Lower lobe of right lung (tissue), 2 donors: ENCODE measurements at regions not wholly inside any gene's neighbourhood (a gene's known extent, or its start where the extent isn't known, plus 50 kb on each side); places are given as distances from the start of the nearest gene placed in this dataset.

Experiments
- ATAC-seq, 2 donors: fragments of 200-7000 bp; cut with Tn5 transposase; one replicate each; pipeline ENCODE4 v1.9.1; 2020 to 2022; ENCODE audit warnings: mild to moderate bottlenecking in 2 of 2, moderate library complexity in 2 of 2
- DNase-seq: peaks from one replicate; pipeline ENCODE4 v3.0.0-alpha.2; 2020
- H3K27ac ChIP-seq: fragments of 200-600 bp; one replicate; pipeline ENCODE4 v1.8.0; 2022
- H3K27me3 ChIP-seq: fragments of 200-600 bp; one replicate; pipeline ENCODE4 v1.8.0; 2022; ENCODE audit warnings: low read depth
- H3K36me3 ChIP-seq: fragments of 200-600 bp; one replicate; pipeline ENCODE4 v1.8.0; 2022; ENCODE audit warnings: mild to moderate bottlenecking
- H3K4me1 ChIP-seq: fragments of 200-600 bp; one replicate; pipeline ENCODE4 v1.8.0; 2022
- H3K4me3 ChIP-seq: fragments of 200-600 bp; one replicate; pipeline ENCODE4 v1.8.0; 2022; ENCODE audit warnings: mild to moderate bottlenecking
- H3K9me3 ChIP-seq: fragments of 200-600 bp; one replicate; pipeline ENCODE4 v1.8.0; 2022
- intact Hi-C: fragments of 100-400 bp; cut with DNase I; formaldehyde crosslinking; loops from one replicate; pipeline ENCODE4 v1.11.0; 2022
- TF ChIP-seq, protein P1 (sequence below): fragments of 200-600 bp; IDR thresholded peaks from one replicate; pipeline ENCODE4 v1.8.0; 2022; ENCODE audit warnings: antibody characterized with exemption, mild to moderate bottlenecking
- donor health status: DM: no; HTN: yes; CAD: no; lungs with severe emphysema.

DNA sequence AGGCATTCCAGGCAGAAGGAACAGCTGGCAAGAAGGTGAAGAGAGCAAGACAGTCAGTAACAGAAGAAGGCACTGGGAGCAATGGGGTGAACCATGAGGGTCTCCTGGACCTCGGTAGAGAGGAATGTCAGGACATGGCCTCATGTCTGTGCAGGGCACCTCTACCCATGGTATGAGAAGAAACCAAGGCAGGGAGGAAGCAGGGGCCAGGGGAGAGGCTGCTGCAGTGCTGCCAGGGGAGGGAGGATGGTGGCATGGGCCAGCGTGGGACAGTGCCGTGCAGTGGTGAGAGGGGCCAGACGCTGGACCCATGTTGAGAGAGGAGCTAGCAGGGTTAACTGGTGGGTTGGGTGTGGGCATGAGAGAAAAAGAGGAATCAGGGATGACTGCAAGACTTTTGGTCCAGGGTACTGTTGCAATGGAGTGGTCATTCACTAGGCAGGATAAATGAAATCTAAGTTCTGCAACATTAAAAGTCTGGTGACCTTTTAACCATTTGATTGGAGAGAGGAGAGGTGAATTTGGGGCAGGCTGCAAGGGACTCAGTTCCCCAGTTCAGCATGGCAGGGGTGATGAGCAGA, 577.6 kb downstream of the MATN1 start:
- ATAC-seq (peak; percentile 59), DNase-seq (no peak)
- H3K4me3 ChIP-seq, result no peak overlapping the region
- no peak overlapping the region for H3K27ac ChIP-seq
- H3K4me1 ChIP-seq, result no peaks in the 10 kb centered on the region
- peaks cover 4% of the 10 kb centered on the region for H3K9me3 ChIP-seq
- TF ChIP-seq, protein P1, sequence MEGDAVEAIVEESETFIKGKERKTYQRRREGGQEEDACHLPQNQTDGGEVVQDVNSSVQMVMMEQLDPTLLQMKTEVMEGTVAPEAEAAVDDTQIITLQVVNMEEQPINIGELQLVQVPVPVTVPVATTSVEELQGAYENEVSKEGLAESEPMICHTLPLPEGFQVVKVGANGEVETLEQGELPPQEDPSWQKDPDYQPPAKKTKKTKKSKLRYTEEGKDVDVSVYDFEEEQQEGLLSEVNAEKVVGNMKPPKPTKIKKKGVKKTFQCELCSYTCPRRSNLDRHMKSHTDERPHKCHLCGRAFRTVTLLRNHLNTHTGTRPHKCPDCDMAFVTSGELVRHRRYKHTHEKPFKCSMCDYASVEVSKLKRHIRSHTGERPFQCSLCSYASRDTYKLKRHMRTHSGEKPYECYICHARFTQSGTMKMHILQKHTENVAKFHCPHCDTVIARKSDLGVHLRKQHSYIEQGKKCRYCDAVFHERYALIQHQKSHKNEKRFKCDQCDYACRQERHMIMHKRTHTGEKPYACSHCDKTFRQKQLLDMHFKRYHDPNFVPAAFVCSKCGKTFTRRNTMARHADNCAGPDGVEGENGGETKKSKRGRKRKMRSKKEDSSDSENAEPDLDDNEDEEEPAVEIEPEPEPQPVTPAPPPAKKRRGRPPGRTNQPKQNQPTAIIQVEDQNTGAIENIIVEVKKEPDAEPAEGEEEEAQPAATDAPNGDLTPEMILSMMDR, result no peak
- H3K27me3 ChIP-seq, result peaks cover 16% of the 10 kb centered on the region
- no peaks in the 10 kb centered on the region for H3K36me3 ChIP-seq
- intact Hi-C loops, result no loop called here

DNA sequence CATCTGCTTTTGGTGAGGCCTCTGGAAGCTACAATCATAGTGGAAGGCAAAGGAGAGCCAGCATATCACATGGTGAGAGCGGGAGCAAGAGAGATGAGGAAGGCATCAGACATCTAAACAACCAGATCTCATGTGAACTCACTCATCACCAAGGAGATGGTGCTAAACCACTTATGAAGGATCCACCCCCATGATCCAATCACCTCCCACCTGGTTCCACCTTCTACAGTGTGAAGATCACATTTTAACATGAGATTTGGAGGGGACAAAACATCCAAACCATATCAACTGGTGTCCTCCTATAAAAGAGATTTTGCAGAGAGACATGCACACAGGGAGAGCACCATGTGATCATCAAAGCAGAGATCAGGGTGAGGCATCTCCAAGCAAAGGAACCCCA, 578.6 kb downstream of the MATN1 start:
- H3K27me3 ChIP-seq, result peaks cover 16% of the 10 kb centered on the region
- H3K9me3 ChIP-seq, result peaks cover 4% of the 10 kb centered on the region
- no peaks in the 10 kb centered on the region for H3K36me3 ChIP-seq
- H3K4me3 ChIP-seq, result no peak overlapping the region
- H3K27ac ChIP-seq, result no peak overlapping the region
- H3K4me1 ChIP-seq, result no peaks in the 10 kb centered on the region
- TF ChIP-seq, protein P1, result no peak
- intact Hi-C loops, result no loop called here
- DNase-seq (no peak), ATAC-seq (no peak)

DNA sequence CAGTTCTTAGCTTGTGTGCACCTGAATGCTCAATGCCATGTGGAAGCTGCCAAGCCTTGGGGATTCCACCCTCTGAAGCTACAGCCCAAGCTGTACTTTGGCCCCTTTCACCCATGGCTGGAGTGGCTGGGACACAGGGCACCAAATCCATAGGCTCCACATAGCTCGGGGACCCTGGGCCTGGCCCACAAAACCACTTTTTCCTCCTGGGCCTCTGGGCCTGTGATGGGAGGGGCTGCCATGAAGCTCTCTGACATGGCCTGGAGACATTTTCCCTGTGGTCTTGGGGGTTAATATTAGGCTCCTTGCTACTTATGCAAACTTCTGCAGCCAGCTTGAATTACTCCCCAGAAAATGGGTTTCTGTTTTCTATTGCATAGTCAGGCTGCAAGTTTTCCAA, 579.9 kb downstream of the MATN1 start:
- ATAC-seq (no peak), DNase-seq (no peak)
- Histone ChIP-seq H3K4me1 (no peaks in the 10 kb centered on the region), H3K36me3 (no peaks in the 10 kb centered on the region), H3K27ac (no peak overlapping the region), H3K27me3 (peaks cover 16% of the 10 kb centered on the region), H3K9me3 (peaks cover 4% of the 10 kb centered on the region), H3K4me3 (no peak overlapping the region)
- intact Hi-C loops, result no loop called here
- TF ChIP-seq, protein P1, result no peak

DNA sequence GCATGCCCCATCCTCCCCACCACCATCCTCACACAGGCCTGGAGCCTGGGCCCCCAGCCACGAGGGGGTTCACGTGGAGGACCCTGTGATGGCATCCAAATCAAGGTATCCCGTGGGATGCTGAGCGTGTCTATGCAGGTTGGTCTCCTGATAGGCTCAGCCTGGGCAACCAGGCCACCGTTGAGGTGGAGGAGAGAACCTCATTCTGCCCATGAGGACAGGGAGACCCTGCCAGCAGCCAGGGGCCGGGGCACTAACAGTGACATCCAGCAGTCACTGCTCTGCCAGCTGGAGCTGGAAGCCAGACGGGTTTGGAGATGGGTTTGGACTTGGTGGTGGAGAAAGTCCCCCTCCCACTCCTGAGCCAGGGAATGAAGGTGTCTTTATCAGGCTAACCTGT, 582.8 kb downstream of the MATN1 start:
- Histone ChIP-seq H3K27me3 (peaks cover 9% of the 10 kb centered on the region), H3K4me3 (no peak overlapping the region), H3K4me1 (no peaks in the 10 kb centered on the region), H3K9me3 (peaks cover 4% of the 10 kb centered on the region), H3K36me3 (no peaks in the 10 kb centered on the region), H3K27ac (no peak overlapping the region)
- DNase-seq, result no peak
- TF ChIP-seq, protein P1, result no peak
- no peak for ATAC-seq
- intact Hi-C loops, result no loop called here

DNA sequence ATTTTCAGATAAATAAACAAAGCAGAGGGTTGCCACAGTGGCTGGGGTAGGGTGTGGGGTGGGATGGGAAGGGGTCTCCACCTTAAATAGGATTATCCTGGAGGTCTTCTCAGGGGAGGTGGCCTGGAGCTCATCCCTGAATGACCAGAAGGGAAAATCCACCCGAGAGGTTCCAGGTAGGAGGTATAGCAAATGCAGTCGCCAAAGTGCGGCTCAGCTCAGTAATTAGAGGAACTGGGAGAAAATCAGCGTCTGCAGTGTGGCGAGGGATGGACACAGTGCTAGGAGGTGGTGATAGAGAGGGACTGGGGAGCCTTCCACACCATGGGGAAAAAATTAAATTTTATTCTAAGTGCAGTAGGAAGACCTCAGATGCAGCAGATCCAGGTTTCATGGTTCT, 584.5 kb downstream of the MATN1 start:
- H3K27me3 ChIP-seq, result peaks cover 4% of the 10 kb centered on the region
- intact Hi-C loops, result no loop called here
- H3K4me3 ChIP-seq, result no peak overlapping the region
- ATAC-seq (no peak), DNase-seq (no peak)
- no peak overlapping the region for H3K27ac ChIP-seq
- no peaks in the 10 kb centered on the region for H3K36me3 ChIP-seq
- TF ChIP-seq, protein P1, result no peak
- H3K4me1 ChIP-seq, result no peaks in the 10 kb centered on the region
- H3K9me3 ChIP-seq, result peaks cover 4% of the 10 kb centered on the region

DNA sequence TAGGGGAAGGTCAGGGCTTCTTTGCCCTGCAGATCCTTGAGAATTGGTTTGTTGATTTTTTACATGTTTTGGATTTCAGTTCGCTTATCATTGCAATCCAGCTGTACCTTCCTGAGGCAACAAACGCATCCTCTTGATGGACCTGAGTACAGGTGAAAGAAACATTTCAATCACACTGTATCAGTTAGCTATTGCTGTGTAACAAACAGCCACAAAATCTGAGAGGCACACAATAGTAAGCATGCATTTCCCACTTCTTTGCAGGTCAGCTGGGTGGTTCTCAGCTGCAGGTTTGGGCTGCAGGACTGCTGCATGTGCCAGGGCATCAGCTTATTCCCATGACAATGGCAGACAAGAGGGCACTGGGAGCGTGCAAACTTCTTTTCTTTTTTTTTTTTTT, 586.4 kb downstream of the MATN1 start:
- ATAC-seq, result no peak

More for the DNA sequence above, 586.4 kb downstream of the MATN1 start:
- TF ChIP-seq, protein P1, result no peak
- Histone ChIP-seq H3K4me3 (no peak overlapping the region), H3K27me3 (no peaks in the 10 kb centered on the region), H3K4me1 (no peaks in the 10 kb centered on the region), H3K27ac (no peak overlapping the region), H3K9me3 (no peaks in the 10 kb centered on the region), H3K36me3 (no peaks in the 10 kb centered on the region)
- no peak for DNase-seq
- intact Hi-C loops, result no loop called here
